Neural progenitor cell (in vitro differentiated cells): ENCODE measurements at regions not wholly inside any gene's neighbourhood (a gene's known extent, or its start where the extent isn't known, plus 50 kb on each side); places are given as distances from the start of the nearest gene placed in this dataset.

Experiments used
- DNase-seq: peaks from one replicate; pipeline ENCODE4 v3.0.0-alpha.2; 2016; ENCODE audit warnings: low spot score
- H2AFZ ChIP-seq: fragments of 200-600 bp; sonication (generic); replicated peaks from 2 replicates; pipeline ENCODE4 v1.6.1; 2016; ENCODE audit warnings: antibody characterized with exemption
- H3F3A ChIP-seq: fragments of 200-600 bp; sonication (generic); 2 replicates; pipeline ENCODE4 v1.6.1; 2016; ENCODE audit warnings: antibody characterized with exemption, low read depth
- H3K27ac ChIP-seq: fragments of 200-600 bp; sonication (generic); 2 replicates; pipeline ENCODE4 v1.5.1; 2016; ENCODE audit warnings: mild to moderate bottlenecking
- H3K27me3 ChIP-seq: fragments of 200-600 bp; sonication (generic); 2 replicates; pipeline ENCODE4 v1.6.1; 2016; ENCODE audit warnings: mild to moderate bottlenecking, moderate library complexity
- H3K36me3 ChIP-seq: fragments of 200-600 bp; sonication (generic); 2 replicates; pipeline ENCODE4 v1.5.1; 2016
- H3K4me1 ChIP-seq: fragments of 200-600 bp; sonication (generic); 2 replicates; pipeline ENCODE4 v1.6.1; 2016; ENCODE audit warnings: mixed run types
- H3K4me2 ChIP-seq: fragments of 200-600 bp; sonication (generic); 2 replicates; pipeline ENCODE4 v1.6.1; 2016
- H3K4me3 ChIP-seq: fragments of 200-600 bp; sonication (generic); 2 replicates; pipeline ENCODE4 v1.5.1; 2016
- H3K79me2 ChIP-seq: fragments of 200-600 bp; sonication (generic); 2 replicates; pipeline ENCODE4 v1.6.1; 2016; ENCODE audit warnings: low read depth
- H3K9ac ChIP-seq: fragments of 200-600 bp; sonication (generic); 2 replicates; pipeline ENCODE4 v1.6.1; 2016
- H3K9me3 ChIP-seq: fragments of 200-600 bp; sonication (generic); 2 replicates; pipeline ENCODE4 v1.5.1; 2016; ENCODE audit warnings: low read depth
- H4K20me1 ChIP-seq: fragments of 200-600 bp; sonication (generic); 2 replicates; pipeline ENCODE4 v1.6.1; 2016; ENCODE audit warnings: low read depth
- H3K27ac Mint-ChIP-seq: 3 replicates; pipeline ENCODE4 v1.8.0; 2021; ENCODE audit warnings: mixed read lengths
- H3K27me3 Mint-ChIP-seq: 2 replicates; pipeline ENCODE4 v1.8.0; 2022; ENCODE audit warnings: low read depth, mild to moderate bottlenecking, inconsistent platforms, moderate library complexity, mixed read lengths; ENCODE audit not compliant: insufficient read depth
- H3K36me3 Mint-ChIP-seq: 3 replicates; pipeline ENCODE4 v1.8.0; 2021; ENCODE audit warnings: mixed read lengths
- H3K4me1 Mint-ChIP-seq: 3 replicates; pipeline ENCODE4 v1.8.0; 2021; ENCODE audit warnings: mixed read lengths
- H3K4me3 Mint-ChIP-seq: 3 replicates; pipeline ENCODE4 v1.8.0; 2021; ENCODE audit warnings: mild to moderate bottlenecking, moderate library complexity, mixed read lengths
- H3K9me3 Mint-ChIP-seq: 3 replicates; pipeline ENCODE4 v1.8.0; 2020; ENCODE audit warnings: mixed read lengths
- EZH2 ChIP-seq: fragments of 200-600 bp; sonication (generic); IDR thresholded peaks from 2 replicates; pipeline ENCODE4 v1.6.1; 2017; ENCODE audit warnings: antibody characterized with exemption, mild to moderate bottlenecking, moderate library complexity
- EZH2phosphoT487 ChIP-seq: fragments of 200-600 bp; sonication (generic); IDR thresholded peaks from 2 replicates; pipeline ENCODE4 v1.6.1; 2017; ENCODE audit warnings: antibody characterized with exemption
- TF ChIP-seq, protein P1 (sequence below): fragments of 200-600 bp; sonication (generic); IDR thresholded peaks from 2 replicates; pipeline ENCODE4 v1.5.1; 2017; ENCODE audit warnings: antibody characterized with exemption, mild to moderate bottlenecking

DNA sequence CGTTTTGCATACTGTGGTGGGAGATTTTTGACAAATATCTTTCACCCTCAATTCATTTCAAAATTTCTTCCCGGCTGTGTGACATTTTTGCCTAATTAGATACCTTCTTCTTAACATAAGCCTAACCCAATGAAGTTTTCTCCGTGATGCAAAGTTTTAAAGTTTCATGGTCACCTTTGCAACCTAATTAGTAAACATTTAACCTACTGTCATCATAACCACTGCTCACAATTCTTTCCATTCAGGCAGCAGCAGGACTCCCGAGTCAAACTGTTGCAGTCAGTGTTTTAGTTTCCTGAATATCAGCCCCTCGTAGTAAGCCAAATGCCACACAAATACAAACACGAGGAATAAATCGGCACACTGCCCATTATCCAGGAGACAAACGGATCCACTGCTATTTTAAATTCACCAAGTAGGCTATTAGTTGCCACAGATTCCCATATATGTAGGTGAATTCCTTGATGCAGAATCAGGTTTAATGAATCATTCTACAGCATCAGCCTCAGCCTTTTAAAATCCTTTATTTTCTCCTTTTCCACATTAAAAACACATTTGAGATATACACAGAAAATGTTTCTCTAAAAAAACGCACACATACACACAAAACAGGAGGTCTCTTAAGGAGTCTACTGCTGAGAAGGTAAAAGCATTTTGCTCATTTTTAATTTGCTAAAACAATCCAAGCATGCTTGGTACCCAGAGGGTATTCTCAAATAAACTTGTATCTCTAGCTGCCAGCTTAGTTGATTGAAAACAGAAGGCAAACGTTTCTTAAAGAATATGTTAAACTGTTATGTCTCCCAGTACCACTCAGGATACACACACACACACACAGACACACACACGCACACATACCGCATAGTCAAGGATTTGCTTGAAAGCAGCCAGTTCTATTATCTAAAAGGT is 106.5 kb upstream of the KCTD1 start:
- Histone ChIP-seq H3K36me3 (no peaks in the 10 kb centered on the region), H3K27me3 (peaks cover 64% of the 10 kb centered on the region), H3K4me3 (no peak overlapping the region), H3K79me2 (no peaks in the 10 kb centered on the region), H3K27ac (no peak overlapping the region), H3K4me1 (peaks cover 24% of the 10 kb centered on the region), H3K4me2 (peak overlapping the region; percentile 85), H2AFZ (no peak overlapping the region), H3F3A (peaks cover 40% of the 10 kb centered on the region), H4K20me1 (peaks cover 10% of the 10 kb centered on the region), H3K9me3 (no peaks in the 10 kb centered on the region), H3K9ac (no peak overlapping the region)
- Mint-ChIP-seq H3K27ac (peak overlapping the region; percentile 94), H3K4me1 (peaks cover 54% of the 10 kb centered on the region), H3K27me3 (peaks cover 2% of the 10 kb centered on the region), H3K4me3 (peak overlapping the region; percentile 90), H3K36me3 (peaks cover 2% of the 10 kb centered on the region), H3K9me3 (peaks cover 4% of the 10 kb centered on the region)
- DNase-seq = no peak
- TF ChIP-seq, protein P1, sequence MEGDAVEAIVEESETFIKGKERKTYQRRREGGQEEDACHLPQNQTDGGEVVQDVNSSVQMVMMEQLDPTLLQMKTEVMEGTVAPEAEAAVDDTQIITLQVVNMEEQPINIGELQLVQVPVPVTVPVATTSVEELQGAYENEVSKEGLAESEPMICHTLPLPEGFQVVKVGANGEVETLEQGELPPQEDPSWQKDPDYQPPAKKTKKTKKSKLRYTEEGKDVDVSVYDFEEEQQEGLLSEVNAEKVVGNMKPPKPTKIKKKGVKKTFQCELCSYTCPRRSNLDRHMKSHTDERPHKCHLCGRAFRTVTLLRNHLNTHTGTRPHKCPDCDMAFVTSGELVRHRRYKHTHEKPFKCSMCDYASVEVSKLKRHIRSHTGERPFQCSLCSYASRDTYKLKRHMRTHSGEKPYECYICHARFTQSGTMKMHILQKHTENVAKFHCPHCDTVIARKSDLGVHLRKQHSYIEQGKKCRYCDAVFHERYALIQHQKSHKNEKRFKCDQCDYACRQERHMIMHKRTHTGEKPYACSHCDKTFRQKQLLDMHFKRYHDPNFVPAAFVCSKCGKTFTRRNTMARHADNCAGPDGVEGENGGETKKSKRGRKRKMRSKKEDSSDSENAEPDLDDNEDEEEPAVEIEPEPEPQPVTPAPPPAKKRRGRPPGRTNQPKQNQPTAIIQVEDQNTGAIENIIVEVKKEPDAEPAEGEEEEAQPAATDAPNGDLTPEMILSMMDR = no peak
- no peak for TF ChIP-seq EZH2
- TF ChIP-seq EZH2phosphoT487 = no peak

DNA sequence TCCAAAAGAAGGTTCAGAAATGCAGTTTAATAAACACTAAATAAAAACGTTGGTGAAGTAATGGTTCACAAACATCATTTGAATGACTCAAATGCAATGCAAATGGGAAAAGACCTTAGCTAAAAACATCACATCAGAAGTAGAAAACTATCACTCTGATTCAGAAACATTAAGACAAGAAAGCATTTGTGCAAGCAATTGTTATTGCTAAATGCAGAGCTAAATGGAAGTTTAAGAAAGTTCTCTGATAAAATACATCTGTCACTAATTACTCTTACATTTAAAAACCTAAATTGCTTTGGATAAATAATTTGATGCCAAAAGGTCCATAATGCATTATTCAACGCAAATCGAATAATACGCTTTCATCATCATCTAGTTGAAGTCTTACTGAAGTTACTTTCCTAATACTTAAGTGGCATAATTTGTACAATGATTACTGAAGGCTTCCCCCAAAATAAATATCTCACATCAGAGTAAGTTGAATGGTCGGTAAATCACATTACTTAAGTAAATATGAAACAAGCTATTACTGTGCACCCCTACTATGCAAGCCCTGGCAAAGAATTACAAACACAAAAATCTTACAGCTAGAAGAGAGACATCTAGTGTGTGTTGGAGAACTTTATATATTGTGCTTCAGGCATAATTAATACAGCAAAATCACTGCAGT is 105.7 kb upstream of the KCTD1 start:
- Mint-ChIP-seq H3K36me3 (peaks cover 2% of the 10 kb centered on the region), H3K9me3 (peaks cover 2% of the 10 kb centered on the region), H3K4me1 (peaks cover 55% of the 10 kb centered on the region), H3K4me3 (peak overlapping the region; percentile 90), H3K27ac (no peak overlapping the region), H3K27me3 (peaks cover 2% of the 10 kb centered on the region)
- Histone ChIP-seq H2AFZ (no peak overlapping the region), H3K4me3 (no peak overlapping the region), H3K4me2 (no peak overlapping the region), H3K36me3 (no peaks in the 10 kb centered on the region), H3K4me1 (peaks cover 24% of the 10 kb centered on the region), H3K27me3 (peaks cover 57% of the 10 kb centered on the region), H3K79me2 (no peaks in the 10 kb centered on the region), H3K9ac (no peak overlapping the region), H3F3A (peaks cover 40% of the 10 kb centered on the region), H4K20me1 (peaks cover 10% of the 10 kb centered on the region), H3K27ac (no peak overlapping the region), H3K9me3 (no peaks in the 10 kb centered on the region)
- TF ChIP-seq EZH2 (no peak), EZH2phosphoT487 (no peak)
- TF ChIP-seq, protein P1 = no peak
- DNase-seq = no peak

DNA sequence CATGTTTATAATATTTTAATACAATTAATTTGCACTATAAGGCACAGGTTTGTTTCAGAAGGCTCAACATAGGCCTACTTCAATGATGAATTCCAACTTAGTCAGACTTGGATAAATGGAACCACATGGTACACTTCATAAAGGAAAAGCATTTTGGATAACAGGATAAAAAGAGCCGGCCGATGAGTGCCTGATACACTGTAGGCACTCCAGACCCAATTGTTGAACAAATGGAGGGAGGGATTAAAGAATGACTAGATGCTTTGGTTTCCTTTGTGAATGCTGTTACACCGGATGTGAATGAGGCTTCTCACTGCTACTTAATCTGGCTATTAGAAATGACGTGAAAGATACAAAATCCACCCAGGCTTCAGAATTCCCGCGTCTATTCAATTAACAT is 104.1 kb upstream of the KCTD1 start:
- Histone ChIP-seq H2AFZ (no peak overlapping the region), H3K9ac (no peak overlapping the region), H3K4me2 (no peak overlapping the region), H3F3A (peaks cover 38% of the 10 kb centered on the region), H3K27ac (no peak overlapping the region), H3K27me3 (peaks cover 42% of the 10 kb centered on the region), H3K9me3 (no peaks in the 10 kb centered on the region), H3K4me3 (no peak overlapping the region), H3K79me2 (no peaks in the 10 kb centered on the region), H3K36me3 (no peaks in the 10 kb centered on the region), H3K4me1 (peaks cover 10% of the 10 kb centered on the region), H4K20me1 (peaks cover 10% of the 10 kb centered on the region)
- Mint-ChIP-seq H3K4me3 (no peak overlapping the region), H3K4me1 (peaks cover 39% of the 10 kb centered on the region), H3K27ac (peak overlapping the region; percentile 40), H3K27me3 (no peaks in the 10 kb centered on the region), H3K9me3 (peaks cover 2% of the 10 kb centered on the region), H3K36me3 (peaks cover 2% of the 10 kb centered on the region)
- TF ChIP-seq, protein P1 = no peak
- TF ChIP-seq EZH2phosphoT487 = no peak
- peak; percentile 13 for DNase-seq
